GM21786 (cell line): ENCODE measurements at regions not wholly inside any gene's neighbourhood (a gene's known extent, or its start where the extent isn't known, plus 50 kb on each side); places are given as distances from the start of the nearest gene placed in this dataset.
"Not testable (repeated sequence)": the region's sequence is repeated elsewhere in the genome, so short reads cannot be mapped to it uniquely, and the experiment has no call there.

ENCODE experiments used
- ATAC-seq: cut with Tn5 transposase; IDR thresholded peaks from one replicate; pipeline ENCODE4 v1.9.1; 2021; ENCODE audit not compliant: unreplicated experiment

DNA sequence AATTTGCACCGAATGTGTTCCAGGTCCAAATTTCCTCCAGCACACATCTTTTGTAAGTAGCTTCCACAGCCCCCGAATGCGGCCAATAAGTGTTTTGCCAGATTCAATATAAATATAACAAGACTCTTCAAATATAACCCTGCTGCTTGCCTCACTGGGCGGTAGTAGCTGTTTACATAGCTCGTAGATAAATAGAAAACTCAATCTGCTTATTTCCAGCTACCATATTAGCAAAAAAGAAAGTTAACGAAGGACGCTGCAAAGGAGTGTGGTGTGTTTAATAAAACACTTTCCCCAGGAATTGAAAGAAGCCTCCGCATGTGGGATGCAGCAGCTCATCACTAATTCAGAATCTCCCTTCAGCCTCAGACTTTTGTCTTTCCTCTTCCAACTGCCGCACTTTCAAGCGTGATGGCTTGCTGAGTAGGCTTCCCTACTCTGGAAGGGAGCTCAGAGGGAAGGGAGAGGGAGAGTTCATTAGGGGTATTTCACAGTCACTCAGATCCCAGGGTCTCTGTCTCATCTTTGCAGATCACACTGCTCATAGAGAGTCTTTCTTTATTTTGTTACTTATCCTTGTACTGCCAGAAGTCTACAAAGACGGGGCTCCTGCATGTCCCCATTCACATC, 367.0 kb downstream of the RND3 start:
- no peak for ATAC-seq

DNA sequence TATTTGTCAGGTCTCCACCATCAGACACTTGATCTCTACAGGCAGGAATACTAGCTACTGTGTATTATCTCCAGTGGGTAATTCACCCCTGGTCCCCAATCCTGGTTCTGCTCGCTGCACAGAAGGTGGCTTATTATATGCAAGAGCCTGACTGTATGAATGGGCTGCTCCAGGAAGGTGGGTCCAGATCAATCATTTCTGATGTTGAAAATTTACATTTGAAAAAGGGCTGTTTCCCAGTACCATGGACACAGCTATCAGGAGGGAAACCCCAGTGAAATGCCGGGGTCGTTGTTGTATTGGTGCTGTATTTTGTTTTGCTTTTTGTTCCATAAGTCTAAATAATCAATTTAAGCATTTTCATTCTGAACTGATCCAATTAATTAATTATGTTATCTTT, 367.6 kb downstream of the RND3 start:
- no peak for ATAC-seq

DNA sequence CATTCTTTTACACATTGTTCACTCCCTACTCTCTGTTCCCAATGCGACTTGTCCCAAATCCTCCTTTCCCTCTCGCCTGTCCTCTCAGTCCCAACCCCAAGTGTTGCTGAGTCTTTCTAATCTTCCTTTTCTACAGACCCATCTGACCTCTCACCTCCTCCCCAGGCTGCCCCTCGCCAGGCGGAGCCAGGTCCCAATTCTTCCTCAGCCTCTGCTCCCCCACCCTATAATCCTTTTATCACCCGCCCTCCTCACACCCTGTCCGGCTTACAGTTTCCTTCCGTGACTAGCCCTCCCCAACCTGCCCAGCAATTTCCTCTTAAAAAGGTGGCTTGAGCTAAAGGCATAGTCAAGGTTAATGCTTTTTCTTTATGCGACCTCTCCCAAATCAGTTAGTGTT, 373.4 kb downstream of the RND3 start:
- not testable (repeated sequence) for ATAC-seq

DNA sequence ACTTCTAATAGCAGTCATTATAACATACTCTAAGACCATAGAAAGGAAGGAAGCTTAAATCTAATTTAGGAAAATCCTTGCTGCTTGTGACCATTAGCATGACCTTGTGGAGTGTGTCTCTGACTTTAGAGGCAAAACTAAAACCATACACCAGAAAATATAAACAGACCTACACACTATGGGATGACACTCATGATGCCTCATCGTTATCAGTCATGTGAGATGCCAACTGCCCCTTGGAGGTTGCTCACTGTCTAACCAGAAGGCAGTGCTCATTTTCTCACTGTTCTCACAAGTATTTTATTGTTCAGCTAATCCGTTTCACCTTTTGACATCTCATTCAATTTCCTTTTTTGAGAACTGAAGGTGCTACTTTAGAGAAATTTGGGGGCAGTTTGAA, 376.9 kb downstream of the RND3 start:
- no peak for ATAC-seq

DNA sequence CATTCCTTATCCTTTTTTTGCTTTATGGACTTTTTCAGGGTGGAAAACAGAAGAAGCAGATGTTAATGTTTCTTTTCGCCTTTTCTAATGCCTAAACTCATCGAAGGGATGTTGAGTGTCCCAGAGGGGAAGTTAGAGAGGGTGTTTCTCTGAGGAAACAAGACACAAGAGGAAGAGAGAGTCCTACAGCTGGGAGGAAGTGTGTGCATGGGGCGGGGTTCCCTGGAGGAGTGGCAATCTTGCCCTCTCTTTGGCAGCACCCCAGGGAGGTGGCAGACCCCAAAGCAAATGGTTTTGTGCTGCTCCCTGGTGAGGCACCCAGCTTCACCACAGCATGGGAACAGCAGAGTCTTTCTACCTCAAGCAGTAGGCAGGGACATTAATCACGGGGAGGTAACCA, 377.6 kb downstream of the RND3 start:
- ATAC-seq = no peak

DNA sequence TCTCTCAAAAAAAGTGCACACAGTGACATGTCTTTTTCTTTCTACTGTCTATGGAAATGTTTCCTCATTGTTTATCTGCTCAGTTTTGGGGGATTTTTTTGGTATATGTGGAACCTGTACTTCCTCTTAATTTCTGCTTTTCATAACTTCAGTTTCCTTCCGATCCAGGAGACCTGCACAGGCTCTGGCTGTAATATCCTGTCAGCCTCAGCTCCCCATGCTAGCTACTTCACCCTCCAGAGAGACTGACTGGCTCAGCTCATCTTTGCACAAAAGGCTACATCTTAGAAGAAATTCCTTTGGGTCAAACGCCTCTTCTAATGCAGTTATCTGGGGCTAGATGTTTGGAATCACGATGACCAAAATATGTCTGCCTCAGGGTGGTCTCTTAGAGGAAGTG, 378.4 kb downstream of the RND3 start:
- no peak for ATAC-seq

DNA sequence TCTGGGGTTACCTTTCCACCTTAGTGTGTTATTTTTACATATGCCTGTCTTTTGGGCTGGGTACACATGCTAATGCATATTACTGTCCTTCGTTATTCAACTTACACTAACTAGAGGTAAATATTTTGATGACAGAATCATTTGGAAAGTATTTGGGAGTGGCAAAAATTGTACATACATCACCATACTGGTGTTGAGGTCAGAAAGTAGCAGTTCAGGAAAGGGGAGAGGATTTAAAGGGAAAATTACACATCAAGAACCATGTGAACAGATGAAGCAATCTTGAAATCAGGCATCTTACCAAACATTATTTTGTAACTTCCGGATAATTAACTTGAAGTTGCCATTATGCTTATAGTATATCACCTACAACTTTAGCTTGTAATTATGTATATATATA, 379.7 kb downstream of the RND3 start:
- ATAC-seq = no peak

DNA sequence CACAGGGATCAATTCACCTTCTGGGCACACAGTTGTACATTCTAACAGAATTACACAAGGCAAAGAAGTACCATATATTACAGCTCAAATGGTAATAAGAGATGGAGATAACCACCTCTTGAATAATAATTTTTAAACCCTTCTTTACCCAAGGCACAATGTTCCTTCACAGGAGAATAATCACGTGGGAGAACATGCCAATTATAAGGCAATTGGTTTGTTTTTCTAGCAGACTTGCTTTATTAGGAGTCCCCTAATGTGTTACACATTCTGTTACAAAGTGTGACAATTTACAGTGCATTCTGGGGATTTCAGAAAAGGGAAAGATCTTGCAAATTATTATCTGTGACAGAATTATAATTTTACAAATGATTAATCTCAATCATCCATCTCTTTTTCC, 380.3 kb downstream of the RND3 start:
- no peak for ATAC-seq

DNA sequence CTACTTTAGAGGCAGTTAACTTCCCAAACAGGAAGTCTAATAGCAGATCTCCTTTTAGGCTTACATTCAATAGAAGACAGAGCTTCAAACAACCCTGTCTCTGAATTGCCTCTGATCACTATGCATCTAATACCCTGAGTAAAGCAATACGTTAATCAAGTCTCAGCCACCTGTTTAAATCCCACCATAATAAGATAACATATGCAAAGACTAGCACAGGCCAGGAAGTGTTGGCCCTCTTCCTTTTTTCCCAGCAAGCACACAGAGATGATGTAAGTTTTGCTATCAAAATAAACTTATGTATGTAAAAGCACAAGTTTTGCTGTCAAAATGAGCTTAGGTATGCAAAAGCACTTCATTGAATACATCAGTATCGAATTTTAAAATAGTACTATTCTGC, 385.5 kb downstream of the RND3 start:
- ATAC-seq = no peak

DNA sequence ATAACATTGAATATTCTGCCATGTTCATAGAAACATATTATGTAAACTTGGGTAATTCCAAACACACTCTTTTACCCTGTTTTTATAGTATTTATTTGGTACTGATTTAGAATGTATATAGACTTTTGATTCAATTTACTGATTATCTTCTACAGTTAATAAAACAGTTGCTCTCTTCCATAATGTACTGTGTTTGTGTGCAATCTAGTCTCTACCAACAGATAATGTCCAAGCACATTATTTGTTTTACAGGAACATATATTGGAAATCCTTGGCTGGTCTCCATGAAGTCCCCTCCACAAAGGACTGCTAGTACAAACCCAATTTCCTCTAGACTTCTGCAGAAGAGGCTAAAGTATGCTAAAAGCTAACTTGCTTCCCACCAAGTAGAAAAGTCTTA, 386.6 kb downstream of the RND3 start:
- ATAC-seq = no peak

DNA sequence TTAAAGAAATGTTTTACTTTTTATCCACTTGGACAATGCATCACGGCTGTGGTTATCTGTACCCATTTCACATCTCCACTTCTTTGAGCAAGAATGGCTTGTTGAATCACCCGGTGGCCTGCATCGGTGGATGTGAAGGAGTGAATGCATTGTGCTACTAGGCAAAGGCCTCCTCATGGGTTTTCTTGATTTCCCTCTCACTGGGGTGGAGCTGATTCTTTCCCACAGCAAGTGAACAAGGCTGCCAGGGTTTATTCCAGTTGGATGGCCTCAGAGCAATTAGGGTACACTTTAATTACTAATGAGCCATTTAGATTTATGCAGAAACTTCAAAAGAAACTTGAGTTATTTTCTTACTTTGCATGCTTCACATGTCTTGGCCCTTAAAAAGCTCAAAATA, 387.1 kb downstream of the RND3 start:
- no peak for ATAC-seq

DNA sequence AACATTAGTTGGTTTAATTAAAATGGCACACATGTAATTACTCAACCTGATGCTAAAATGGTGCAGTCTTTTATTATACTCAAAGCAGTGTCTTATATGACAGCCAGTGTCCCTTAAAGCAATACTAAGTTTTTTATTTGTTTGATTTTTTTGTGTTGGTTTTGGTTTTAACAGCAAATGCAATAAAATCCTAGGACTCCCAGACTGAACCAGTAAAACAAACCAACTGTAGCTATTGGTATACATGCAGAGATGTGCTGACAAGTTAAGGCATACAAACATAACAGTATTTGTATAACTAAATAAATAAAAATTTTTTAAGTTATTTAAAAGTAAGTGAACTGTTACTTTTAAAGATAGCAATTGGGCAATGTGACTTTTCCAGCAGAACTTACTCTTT, 387.7 kb downstream of the RND3 start:
- ATAC-seq = no peak

DNA sequence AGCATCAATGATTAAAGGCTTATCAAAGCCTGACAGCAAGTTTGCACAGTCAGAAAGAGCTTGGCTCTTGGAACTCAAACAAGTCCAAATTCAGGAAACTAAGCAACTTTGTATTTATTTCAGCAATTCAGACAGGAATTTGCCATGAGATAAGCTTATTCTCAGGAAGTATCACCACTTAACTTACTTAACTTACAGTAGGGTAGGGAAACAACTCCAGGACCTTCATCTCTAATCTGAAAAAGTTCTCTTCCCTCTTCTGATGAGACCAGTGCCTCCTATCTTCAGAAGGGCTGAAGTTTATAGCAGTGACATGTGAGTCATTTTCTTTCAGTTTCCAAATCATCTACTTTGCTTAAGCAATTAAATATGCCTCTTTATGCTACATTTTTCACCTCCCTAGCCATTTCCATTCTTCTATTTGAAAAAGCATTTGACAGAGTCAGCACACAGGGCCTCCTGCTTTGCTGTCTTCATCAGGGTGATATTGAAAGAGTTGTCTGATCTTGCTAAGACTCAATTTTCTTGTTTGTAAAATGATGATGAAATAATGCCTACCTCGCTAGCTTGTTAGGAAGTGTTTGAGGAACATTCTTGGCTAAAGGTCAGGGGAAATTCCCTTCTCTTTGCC, 389.5 kb downstream of the RND3 start:
- ATAC-seq = no peak

DNA sequence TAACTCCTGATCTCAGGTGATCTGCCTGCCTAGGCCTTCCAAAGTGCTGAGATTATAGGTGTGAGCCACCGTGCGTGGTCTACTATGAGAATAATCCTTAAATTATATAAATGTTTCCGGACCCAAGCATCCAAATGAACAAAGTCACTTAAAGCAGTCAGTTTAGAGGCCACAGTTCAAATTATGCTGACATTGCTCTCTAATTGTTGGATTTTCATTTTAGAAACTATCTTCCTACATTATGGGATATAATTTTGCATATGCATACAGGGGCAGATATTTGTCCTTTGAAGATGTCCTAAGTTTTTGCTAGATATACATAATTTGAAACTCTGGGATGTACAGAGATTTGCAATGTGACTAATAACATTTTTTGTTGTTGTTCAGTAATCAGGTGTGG, 390.1 kb downstream of the RND3 start:
- no peak for ATAC-seq

DNA sequence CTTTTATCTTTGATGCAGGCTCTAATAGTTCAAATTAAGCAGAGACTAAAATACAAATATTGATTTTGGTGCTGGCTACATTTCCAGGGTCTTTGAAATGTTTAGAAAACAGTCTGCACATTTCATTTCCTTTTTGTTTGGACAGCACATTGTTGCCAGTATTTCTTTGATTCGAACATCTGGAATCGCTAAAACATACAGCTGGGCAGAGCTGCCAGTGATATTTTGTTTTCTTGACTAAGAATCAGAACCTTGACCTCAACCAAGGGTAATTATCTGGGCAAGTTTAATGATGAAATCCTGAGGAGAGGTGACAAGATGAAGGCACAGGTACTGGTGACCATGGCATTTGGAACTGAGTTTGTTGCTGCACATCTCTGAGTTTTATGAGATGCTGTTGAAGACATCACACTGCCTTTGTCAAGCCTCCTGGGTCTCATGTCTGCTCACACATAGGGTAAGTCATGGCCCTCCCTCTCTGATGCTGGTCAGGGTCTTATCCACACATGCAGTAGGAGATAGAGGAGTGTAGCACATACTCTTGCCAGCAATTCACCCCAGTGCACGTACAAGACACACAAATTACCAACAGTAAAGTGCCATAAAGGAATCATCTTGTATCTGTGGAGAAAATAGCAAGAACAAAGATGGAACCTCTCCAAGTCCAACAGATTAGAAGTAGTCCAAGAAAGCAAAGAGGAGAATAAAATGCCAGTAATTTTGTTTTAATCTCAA, 391.9 kb downstream of the RND3 start:
- no peak for ATAC-seq

DNA sequence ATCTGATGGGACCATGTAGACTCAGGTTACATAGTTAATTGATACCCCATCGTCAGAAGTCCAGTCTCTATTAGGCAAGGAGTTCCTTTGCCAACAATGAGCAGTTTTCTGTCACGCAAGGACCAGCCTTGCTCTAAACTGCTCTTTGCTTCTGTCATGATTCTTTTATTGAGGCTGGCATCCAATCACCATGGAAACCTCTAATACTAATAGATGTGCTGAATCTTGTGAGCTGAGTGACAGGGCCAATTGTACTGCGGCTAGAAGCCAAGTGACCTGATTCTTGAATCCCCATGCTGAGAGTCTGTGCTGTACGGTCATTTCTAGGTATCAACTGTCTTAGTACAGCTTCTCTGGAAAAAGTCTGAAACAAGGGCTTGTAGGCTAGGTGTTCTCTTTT, 395.6 kb downstream of the RND3 start:
- ATAC-seq = no peak

DNA sequence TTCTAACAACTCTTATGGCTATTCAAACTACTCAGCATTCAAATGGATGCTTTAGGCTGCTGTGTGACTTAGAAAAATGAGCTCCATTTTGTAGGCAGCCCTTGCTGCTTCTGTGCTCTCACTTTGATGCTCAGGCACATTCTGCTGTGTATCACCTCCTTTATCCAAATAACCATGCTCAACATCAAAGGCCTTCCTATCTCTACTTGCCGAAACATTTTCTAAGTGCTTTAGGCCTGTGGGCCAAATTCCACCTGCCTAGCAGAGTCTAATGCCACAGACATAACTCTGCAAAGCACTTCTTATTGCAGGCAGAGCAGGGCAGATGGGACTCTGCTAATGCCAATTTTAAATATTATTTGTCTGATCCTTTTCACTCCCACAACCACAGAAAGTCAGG, 397.4 kb downstream of the RND3 start:
- no peak for ATAC-seq

DNA sequence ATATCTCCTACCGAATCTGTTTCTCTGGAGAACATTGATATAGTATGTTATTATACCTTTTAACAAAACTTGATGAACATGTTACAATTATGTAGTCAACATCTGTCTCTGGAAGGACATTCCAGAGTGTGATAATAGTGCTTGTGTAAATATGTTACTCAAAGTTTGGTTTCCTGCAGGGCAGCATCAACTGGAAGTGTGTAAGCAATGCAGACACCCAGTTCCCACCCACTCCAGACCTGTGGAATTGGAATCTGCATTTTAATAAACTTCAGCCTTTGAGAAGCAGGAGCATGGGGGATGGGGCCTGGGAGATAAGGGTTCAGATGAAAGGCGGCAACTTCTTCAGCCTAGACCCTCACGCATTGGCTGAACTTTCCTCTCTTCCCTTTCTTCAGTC, 398.9 kb downstream of the RND3 start:
- ATAC-seq = no peak

DNA sequence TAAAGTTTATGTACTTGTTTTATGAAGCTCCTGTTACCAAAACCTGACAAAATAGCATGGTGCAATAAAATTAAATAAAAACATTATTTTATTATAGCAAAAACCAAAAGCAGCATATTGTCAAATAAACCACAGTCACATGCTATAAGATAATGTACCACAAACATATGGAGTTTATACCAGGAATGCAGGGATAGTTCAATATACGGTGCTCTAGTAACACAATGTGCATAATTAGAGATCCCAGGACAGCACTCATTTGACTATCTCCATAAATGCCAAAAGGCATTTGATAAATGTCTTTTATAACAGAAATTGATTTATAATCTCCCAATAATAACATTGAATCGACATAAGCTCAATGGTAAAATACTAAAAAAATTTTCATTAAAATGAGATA, 402.0 kb downstream of the RND3 start:
- no peak for ATAC-seq

DNA sequence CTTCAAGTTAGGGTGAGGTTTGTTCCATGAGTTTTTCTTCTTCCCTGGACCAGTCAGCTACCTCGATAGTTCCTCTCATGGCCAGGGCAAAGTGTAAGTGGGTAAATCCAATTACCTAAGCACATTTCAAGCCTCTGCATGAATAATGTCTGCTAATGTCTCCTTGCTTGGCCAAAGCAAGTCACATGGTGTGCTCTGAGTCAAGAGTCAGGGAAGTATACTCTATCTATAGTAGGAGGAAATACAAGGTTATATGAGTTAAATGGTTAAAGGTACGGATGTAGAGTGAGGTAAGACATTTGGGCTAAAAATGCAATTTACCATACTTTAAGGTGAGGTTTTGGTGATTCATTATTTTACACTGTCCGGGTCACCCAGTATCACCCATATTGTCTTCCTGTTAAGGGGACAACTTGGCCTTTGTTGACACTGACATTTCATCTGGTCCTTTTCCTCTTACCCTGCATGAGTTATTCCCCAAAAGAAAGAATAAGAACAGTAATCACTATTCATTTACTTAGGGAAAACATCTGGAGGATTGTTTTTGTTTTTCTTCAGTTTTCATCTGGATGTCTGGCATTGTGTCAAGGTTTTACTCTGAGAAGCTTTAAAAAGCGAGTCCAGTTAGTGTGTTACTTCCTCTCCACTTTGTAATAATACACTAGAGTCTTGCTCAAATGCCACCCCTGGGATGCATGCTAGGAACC, 405.5 kb downstream of the RND3 start:
- ATAC-seq = no peak

DNA sequence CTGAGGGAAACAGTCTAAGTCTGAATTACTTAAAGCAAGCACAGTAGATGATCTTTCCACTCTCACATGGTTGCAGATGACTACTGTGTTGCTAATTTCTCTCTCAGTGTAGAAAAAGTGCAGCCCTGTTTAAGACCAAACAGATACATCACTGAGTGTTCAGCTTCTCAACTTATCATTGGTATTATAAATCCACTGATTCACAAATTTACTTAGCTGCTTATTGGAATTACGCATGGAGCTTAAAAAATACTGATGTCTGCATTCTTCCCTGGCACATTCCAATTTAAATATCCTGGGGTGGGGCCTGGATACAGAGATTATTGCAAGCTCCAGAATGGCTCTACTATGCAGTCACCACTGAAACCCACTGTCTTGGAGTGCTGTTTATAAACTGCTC, 411.2 kb downstream of the RND3 start:
- no peak for ATAC-seq

DNA sequence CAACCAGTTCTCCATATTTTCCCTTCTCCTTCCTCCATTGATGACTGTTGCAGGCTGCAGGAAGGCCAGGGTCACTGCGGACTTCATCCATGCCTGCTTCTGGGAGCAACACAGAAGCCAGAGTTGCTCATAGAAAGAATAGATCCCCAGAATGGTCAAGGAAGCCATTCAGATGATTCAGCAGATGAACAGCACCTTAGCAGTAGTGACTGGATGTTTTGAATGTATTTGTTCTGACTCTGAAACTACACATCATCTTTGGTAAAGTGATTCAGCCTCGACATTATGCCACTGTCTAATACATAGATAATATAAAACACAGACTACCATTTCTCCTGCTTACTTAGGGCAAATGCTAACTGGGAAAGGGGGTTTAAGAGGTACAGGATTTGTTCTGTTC, 411.6 kb downstream of the RND3 start:
- no peak for ATAC-seq
